ENCODE measurements at regions not wholly inside any gene's neighbourhood (a gene's known extent, or its start where the extent isn't known, plus 50 kb on each side); places are given as distances from the start of the nearest gene placed in this dataset.
A peak's percentile ranks its signal among the peaks of the same experiment; 100 is the strongest.
"Not testable (repeated sequence)": the region's sequence is repeated elsewhere in the genome, so short reads cannot be mapped to it uniquely, and the experiment has no call there.

DNA sequence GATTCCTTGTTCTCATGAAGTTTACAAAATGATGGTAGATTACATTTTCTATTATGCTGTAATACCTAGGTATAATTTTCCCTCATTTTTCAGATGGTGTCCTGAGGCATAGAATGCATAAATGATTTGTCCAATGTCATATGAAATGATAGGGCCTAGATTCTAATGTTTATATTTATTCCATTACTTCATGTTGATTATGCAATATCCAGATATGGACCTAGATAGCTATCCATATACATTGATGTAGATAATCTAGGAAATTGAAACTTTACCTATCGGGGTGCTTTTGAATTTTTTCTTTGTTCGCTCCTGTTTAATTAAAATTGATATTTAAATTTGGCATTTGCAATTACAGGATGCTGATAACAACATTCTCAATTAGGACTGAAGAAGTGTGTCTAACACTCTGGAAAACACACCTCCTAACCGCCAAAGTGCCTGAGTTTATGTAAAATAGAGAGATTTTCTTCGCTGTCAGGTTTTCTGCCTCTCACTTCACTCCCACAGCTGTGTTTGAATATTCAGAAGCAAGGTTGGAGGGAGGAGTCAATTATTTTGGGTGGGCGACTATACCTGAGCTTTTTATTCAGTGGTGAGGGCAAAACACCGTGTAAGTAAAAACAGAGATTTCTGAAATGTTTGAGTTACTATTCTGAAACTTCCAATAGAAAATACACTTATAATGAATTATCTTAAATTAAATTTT is 164.4 kb upstream of the ATP2B1 start:
- Histone ChIP-seq H3K27me3 (ENCODE audit: low read depth) (no peaks in the 10 kb centered on the region), H3K9me3 (peaks cover 5% of the 10 kb centered on the region), H3K4me3 (no peak overlapping the region), H3K36me3 (no peaks in the 10 kb centered on the region), H3K27ac (no peak overlapping the region), H3K4me1 (no peaks in the 10 kb centered on the region)
- TF ChIP-seq, protein P1, sequence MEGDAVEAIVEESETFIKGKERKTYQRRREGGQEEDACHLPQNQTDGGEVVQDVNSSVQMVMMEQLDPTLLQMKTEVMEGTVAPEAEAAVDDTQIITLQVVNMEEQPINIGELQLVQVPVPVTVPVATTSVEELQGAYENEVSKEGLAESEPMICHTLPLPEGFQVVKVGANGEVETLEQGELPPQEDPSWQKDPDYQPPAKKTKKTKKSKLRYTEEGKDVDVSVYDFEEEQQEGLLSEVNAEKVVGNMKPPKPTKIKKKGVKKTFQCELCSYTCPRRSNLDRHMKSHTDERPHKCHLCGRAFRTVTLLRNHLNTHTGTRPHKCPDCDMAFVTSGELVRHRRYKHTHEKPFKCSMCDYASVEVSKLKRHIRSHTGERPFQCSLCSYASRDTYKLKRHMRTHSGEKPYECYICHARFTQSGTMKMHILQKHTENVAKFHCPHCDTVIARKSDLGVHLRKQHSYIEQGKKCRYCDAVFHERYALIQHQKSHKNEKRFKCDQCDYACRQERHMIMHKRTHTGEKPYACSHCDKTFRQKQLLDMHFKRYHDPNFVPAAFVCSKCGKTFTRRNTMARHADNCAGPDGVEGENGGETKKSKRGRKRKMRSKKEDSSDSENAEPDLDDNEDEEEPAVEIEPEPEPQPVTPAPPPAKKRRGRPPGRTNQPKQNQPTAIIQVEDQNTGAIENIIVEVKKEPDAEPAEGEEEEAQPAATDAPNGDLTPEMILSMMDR (IDR thresholded peaks at IDR 0.05): no peak
- no peak for ATAC-seq
- intact Hi-C loops (cut with DNase I): no loop called here
- no peak for DNase-seq

DNA sequence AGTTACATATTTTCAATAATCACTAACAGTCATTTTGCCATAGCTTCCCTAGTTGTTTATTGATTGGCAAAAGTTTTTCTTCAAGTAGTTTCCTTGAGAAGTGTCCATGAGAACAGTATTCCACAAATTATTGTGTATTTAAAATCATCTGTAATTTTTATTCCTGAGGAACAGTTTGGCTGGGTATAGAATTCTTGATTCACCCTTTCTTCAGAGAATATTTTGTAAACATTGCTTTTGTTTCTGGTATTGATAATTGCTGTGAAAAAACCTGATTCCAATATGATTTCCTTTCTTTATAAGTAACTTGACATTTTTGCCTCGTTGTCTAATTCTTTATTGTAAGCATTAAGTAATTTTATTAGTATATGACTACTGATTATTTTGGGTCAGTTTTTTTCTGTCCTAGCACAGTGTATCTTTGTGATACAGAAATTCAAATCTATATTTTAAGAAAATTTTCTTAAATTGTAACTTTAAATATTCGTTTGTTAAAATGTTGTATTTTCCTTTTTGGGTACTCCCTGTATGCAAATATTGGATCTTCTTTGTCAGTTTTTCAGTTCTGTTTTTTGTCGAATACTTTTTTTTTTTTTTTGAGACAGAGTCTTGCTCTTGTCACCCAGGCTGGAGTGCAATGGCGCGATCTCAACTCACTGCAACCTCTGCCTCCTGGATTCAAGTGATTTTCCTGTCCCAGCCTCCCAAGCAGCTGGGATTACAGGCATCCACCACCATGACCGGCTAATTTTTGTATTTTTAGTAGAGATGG is 162.0 kb upstream of the ATP2B1 start:
- ATAC-seq: no peak
- no peaks in the 10 kb centered on the region for H3K27me3 ChIP-seq (ENCODE audit: low read depth)
- intact Hi-C loops (cut with DNase I): no loop called here
- no peaks in the 10 kb centered on the region for H3K4me1 ChIP-seq
- H3K27ac ChIP-seq: no peak overlapping the region
- H3K9me3 ChIP-seq: peaks cover 5% of the 10 kb centered on the region
- DNase-seq: no peak
- no peaks in the 10 kb centered on the region for H3K36me3 ChIP-seq
- TF ChIP-seq, protein P1 (IDR thresholded peaks at IDR 0.05): no peak
- H3K4me3 ChIP-seq: no peak overlapping the region

DNA sequence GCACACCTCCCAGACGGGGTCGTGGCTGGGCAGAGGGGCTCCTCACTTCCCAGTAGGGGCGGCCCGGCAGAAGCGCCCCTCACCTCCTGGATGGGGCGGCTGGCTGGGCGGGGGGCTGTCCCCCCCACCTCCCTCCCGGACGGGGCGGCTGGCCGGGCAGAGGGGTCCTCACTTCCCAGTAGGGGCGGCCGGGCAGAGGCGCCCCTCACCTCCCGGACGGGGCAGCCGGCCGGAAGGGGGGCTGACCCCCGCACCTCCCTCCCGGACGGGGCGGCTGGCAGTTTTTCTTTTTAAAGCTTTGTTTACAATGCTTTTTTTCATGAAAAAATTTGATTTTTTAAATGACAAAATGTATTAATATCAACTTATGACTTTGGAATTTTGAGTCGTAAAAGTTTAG is 159.0 kb upstream of the ATP2B1 start:
- DNase-seq; ATAC-seq; intact Hi-C loops (cut with DNase I); H3K27me3 ChIP-seq (ENCODE audit: low read depth); H3K36me3 ChIP-seq; H3K4me3 ChIP-seq; H3K27ac ChIP-seq; H3K9me3 ChIP-seq; H3K4me1 ChIP-seq: not testable (repeated sequence)

DNA sequence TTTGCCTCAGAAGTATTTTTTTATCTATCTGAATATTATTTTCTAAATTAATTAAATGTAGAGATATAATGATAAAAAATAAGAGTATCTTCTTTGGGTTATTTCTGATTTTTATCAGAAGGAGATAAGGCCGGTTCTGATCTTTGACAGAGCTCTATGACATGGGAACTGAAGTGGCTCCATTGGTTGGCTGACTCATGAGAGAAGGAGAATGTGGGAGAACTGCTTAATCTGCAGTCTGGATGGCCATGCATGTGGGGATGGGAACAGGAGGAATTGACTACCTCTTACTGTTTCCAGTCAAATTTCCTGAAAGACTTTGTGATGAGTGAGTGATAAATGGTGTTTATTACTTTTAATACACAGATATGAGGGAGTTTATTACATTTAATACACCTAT is 155.8 kb upstream of the ATP2B1 start:
- peak overlapping the region; percentile 80 for H3K27ac ChIP-seq

DNA sequence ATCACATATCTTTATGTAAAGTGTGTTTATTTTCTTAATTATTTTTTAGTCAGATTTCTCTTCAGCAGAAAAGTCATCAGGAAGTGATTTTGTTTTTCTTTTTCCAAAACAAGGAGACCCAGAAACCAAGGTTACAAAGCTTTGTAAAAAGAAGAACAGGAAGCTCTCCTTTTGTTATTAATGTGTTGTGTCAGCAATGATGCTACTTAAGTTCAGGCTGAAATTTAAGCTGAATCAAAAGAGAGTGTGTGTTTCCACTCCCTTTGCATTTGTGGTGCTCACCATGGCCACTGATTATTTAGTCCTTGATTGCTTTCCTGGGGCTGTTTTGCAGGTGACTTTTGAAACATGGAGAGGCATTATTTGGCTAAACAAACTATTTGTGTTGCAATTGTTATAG is 155.3 kb upstream of the ATP2B1 start:
- Histone ChIP-seq H3K4me1 (peaks cover 5% of the 10 kb centered on the region), H3K9me3 (no peaks in the 10 kb centered on the region), H3K27me3 (ENCODE audit: low read depth) (no peaks in the 10 kb centered on the region), H3K27ac (peak overlapping the region; percentile 80), H3K4me3 (no peak overlapping the region), H3K36me3 (no peaks in the 10 kb centered on the region)
- intact Hi-C loops (cut with DNase I): no loop called here
- ATAC-seq (peak; percentile 59 to 60), DNase-seq (no peak)
- TF ChIP-seq, protein P1 (IDR thresholded peaks at IDR 0.05): no peak

More for the DNA sequence above, 155.8 kb upstream of the ATP2B1 start:
- peaks cover 5% of the 10 kb centered on the region for H3K4me1 ChIP-seq
- no peak overlapping the region for H3K4me3 ChIP-seq
- no peaks in the 10 kb centered on the region for H3K27me3 ChIP-seq (ENCODE audit: low read depth)
- ATAC-seq: no peak
- TF ChIP-seq, protein P1 (IDR thresholded peaks at IDR 0.05): no peak
- intact Hi-C loops (cut with DNase I): no loop called here
- H3K36me3 ChIP-seq: no peaks in the 10 kb centered on the region
- no peak for DNase-seq
- H3K9me3 ChIP-seq: no peaks in the 10 kb centered on the region

DNA sequence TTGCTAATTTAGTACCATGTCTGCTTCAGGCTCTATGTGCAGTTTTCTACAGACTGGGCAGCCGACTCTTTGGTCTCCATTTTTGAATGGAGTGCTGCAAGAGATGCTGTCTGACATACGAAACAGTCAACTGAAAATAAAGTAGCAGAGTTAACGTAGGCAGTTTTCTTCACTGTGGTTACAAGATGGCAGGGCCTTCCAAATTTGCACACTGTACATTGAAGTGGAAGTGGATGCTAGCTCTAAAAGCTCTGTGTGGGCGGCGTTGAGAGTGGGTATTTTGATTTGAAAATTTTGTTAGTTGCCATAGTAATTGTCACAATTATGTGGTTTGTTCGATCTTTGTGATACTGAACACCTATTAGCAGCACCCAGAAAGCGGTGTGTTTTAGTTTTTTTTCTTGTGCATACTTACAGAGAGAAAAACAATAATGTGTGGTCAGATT is 154.9 kb upstream of the ATP2B1 start:
- intact Hi-C loops (cut with DNase I): no loop called here
- H3K36me3 ChIP-seq: no peaks in the 10 kb centered on the region
- ATAC-seq (peak; percentile 60 to 67), DNase-seq (no peak)
- no peaks in the 10 kb centered on the region for H3K9me3 ChIP-seq
- H3K27ac ChIP-seq: peak overlapping the region; percentile 80
- peak overlapping the region; percentile 22 for H3K4me3 ChIP-seq
- H3K4me1 ChIP-seq: peaks cover 5% of the 10 kb centered on the region
- TF ChIP-seq, protein P1 (IDR thresholded peaks at IDR 0.05): no peak
- no peaks in the 10 kb centered on the region for H3K27me3 ChIP-seq (ENCODE audit: low read depth)
